Osteocyte (in vitro differentiated cells): ENCODE measurements at regions not wholly inside any gene's neighbourhood (a gene's known extent, or its start where the extent isn't known, plus 50 kb on each side); places are given as distances from the start of the nearest gene placed in this dataset.

ENCODE experiments used
- DNase-seq: peaks from one replicate; pipeline ENCODE4 v3.0.0; 2021; ENCODE audit warnings: mixed read lengths; ENCODE audit not compliant: unreplicated experiment; ENCODE audit errors: extremely low spot score
- H3K27ac Mint-ChIP-seq: one replicate; pipeline ENCODE4 v1.8.0; 2021; ENCODE audit warnings: mild to moderate bottlenecking, mixed read lengths; ENCODE audit not compliant: unreplicated experiment
- H3K27me3 Mint-ChIP-seq: one replicate; pipeline ENCODE4 v1.8.0; 2021; ENCODE audit warnings: mixed read lengths; ENCODE audit not compliant: unreplicated experiment
- H3K36me3 Mint-ChIP-seq: one replicate; pipeline ENCODE4 v1.8.0; 2021; ENCODE audit warnings: mixed read lengths; ENCODE audit not compliant: unreplicated experiment
- H3K4me1 Mint-ChIP-seq: one replicate; pipeline ENCODE4 v1.8.0; 2021; ENCODE audit warnings: mixed read lengths; ENCODE audit not compliant: unreplicated experiment
- H3K4me3 Mint-ChIP-seq: one replicate; pipeline ENCODE4 v1.8.0; 2021; ENCODE audit warnings: mild to moderate bottlenecking, moderate library complexity, mixed read lengths; ENCODE audit not compliant: unreplicated experiment
- H3K9me3 Mint-ChIP-seq: one replicate; pipeline ENCODE4 v1.8.0; 2021; ENCODE audit warnings: mixed read lengths; ENCODE audit not compliant: unreplicated experiment
- TF ChIP-seq, protein P1 (sequence below): fragments of 200-600 bp; sonication (generic); IDR thresholded peaks from 2 replicates; pipeline ENCODE4 v1.5.0; 2021; ENCODE audit warnings: antibody characterized with exemption, mild to moderate bottlenecking, moderate library complexity

DNA sequence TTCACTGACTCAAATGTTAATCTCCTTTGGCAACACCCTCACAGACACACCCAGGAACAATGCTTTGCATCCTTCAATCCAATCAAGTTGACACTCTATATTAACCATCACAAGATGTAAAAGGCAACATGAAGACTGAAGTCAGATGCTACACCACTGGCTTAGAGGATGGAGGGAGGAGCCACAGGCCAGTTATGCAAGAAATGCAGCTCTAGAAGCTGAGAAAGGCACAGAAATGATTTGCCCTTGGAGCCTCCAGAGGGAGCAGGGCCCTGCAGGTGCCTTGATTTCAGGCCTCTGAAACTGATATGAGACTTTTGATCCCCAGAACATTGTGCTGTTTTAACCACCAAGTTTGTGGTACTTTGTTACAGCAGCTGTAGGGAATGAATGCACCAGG, 276.3 kb downstream of the KCNS3 start:
- no peak overlapping the region for H3K27ac Mint-ChIP-seq
- H3K9me3 Mint-ChIP-seq, result no peaks in the 10 kb centered on the region
- no peaks in the 10 kb centered on the region for H3K27me3 Mint-ChIP-seq
- no peak for DNase-seq
- no peak overlapping the region for H3K4me3 Mint-ChIP-seq
- H3K36me3 Mint-ChIP-seq, result no peaks in the 10 kb centered on the region
- TF ChIP-seq, protein P1, sequence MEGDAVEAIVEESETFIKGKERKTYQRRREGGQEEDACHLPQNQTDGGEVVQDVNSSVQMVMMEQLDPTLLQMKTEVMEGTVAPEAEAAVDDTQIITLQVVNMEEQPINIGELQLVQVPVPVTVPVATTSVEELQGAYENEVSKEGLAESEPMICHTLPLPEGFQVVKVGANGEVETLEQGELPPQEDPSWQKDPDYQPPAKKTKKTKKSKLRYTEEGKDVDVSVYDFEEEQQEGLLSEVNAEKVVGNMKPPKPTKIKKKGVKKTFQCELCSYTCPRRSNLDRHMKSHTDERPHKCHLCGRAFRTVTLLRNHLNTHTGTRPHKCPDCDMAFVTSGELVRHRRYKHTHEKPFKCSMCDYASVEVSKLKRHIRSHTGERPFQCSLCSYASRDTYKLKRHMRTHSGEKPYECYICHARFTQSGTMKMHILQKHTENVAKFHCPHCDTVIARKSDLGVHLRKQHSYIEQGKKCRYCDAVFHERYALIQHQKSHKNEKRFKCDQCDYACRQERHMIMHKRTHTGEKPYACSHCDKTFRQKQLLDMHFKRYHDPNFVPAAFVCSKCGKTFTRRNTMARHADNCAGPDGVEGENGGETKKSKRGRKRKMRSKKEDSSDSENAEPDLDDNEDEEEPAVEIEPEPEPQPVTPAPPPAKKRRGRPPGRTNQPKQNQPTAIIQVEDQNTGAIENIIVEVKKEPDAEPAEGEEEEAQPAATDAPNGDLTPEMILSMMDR, result no peak
- H3K4me1 Mint-ChIP-seq, result no peaks in the 10 kb centered on the region

DNA sequence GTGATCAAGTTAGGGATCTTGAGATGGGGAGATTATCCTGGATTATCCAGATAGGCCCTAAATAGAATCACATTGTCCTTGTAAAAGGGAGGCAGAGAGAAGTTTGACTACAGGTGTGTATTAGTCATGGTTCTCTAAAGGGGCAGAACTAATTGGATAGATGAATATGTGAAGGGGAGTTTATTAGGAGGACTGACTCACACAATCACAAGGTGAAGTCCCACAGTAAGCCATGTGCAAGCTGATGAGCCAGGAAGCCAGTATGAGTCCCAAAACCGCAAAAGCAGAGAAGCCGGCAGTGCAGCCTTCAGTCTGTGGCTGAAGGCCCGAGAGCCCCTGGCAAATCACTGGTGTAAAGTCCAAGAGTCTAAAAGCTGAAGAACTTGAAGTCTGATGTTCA, 275.8 kb downstream of the KCNS3 start:
- TF ChIP-seq, protein P1, result no peak
- Mint-ChIP-seq H3K9me3 (no peaks in the 10 kb centered on the region), H3K4me3 (no peak overlapping the region), H3K27me3 (no peaks in the 10 kb centered on the region), H3K27ac (no peak overlapping the region), H3K4me1 (no peaks in the 10 kb centered on the region), H3K36me3 (no peaks in the 10 kb centered on the region)
- no peak for DNase-seq

DNA sequence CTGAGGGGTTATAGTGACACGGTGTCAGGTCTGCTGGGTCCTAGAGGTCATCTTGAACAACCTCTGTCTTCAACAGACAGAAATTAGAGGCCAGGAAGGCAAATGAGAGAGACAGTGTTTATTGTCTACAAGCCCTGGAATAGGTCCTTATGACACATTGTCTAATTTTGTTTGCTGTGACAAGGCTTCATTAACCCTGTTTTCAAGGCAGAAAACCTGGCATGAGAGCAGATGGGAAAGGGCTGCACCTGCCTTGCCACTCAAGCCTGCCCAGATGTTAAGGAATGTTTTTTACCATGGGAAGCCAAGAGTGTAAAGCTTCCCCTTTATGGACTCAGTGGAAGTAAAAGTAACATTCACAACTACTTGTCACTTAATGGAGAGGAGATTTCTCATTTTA, 275.3 kb downstream of the KCNS3 start:
- no peak overlapping the region for H3K4me3 Mint-ChIP-seq
- no peaks in the 10 kb centered on the region for H3K36me3 Mint-ChIP-seq
- TF ChIP-seq, protein P1, result no peak
- H3K4me1 Mint-ChIP-seq, result no peaks in the 10 kb centered on the region
- H3K27me3 Mint-ChIP-seq, result peaks cover 2% of the 10 kb centered on the region
- H3K9me3 Mint-ChIP-seq, result no peaks in the 10 kb centered on the region
- H3K27ac Mint-ChIP-seq, result no peak overlapping the region
- DNase-seq, result no peak

DNA sequence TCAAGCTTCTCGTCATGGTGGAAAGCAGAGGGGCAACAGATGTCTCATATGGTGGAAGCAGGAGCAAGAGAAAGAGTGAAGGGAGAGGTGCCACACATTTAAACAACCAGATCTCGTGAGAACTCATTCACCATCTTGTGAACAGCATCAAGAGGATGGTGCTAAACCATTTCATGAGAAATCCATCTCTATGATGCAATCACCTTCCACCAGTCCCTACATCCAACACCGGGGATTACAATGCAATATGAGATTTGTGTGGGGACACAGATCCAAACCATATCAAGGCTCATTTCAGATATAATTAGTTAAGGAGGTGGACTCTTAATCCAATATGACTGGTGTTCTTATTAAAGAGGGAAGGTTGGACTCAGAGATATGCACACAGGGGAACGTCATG, 272.8 kb downstream of the KCNS3 start:
- Mint-ChIP-seq H3K27ac (no peak overlapping the region), H3K27me3 (peaks cover 6% of the 10 kb centered on the region), H3K4me3 (no peak overlapping the region), H3K4me1 (no peaks in the 10 kb centered on the region), H3K36me3 (no peaks in the 10 kb centered on the region), H3K9me3 (no peaks in the 10 kb centered on the region)
- DNase-seq, result no peak
- TF ChIP-seq, protein P1, result no peak

DNA sequence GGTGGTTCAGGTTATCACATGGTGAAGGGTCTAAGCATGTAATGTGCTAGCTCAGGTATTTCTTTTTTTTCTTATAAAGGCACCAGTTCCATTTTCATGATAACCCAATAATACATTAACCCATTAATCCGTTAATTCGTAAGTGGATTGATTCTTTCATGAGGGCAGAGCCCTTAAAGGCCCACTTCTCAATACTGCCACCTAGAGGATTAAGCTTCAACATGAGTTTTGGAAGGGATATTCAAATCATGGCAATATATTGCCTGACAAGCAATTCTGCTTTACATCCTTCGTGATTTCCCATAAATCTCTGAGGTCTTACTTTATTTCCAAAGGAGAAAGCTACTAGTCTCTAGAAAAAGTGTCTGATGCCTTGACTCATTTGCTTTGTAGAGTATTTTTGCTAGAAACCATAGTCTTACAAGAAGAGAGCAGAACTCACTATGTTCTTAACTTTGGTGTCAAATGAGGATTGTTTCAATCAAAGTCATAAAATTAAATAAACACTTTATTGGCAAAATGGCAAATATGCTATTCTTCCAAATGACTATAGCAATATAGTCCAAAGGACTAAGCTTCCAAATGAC, 271.3 kb downstream of the KCNS3 start:
- DNase-seq, result no peak
- H3K9me3 Mint-ChIP-seq, result no peaks in the 10 kb centered on the region
- H3K27ac Mint-ChIP-seq, result no peak overlapping the region
- no peak overlapping the region for H3K4me3 Mint-ChIP-seq
- H3K4me1 Mint-ChIP-seq, result no peaks in the 10 kb centered on the region
- H3K36me3 Mint-ChIP-seq, result no peaks in the 10 kb centered on the region
- H3K27me3 Mint-ChIP-seq, result peaks cover 6% of the 10 kb centered on the region
- TF ChIP-seq, protein P1, result peak; percentile 60
